Testis (tissue), 2 donors: ENCODE measurements at regions not wholly inside any gene's neighbourhood (a gene's known extent, or its start where the extent isn't known, plus 50 kb on each side); places are given as distances from the start of the nearest gene placed in this dataset.

ENCODE experiments used
- CTCF ChIP-seq, 3 experiments: fragments of 450-650 bp in 2 of 3; fragments of 200-600 bp in 1 of 3; sonication (generic) in 1 of 3; IDR thresholded peaks; one replicate each; pipeline ENCODE4 v1.5.1; 2016 to 2019; ENCODE audit warnings: antibody characterized with exemption in 3 of 3, mild to moderate bottlenecking in 2 of 3, moderate library complexity in 1 of 3
- POLR2A ChIP-seq: fragments of 450-650 bp; IDR thresholded peaks from one replicate; pipeline ENCODE4 v1.6.1; 2017; ENCODE audit warnings: antibody characterized with exemption, mild to moderate bottlenecking, moderate library complexity

- TF ChIP-seq CTCF (IDR thresholded peaks at IDR 0.05), result no peak
- TF ChIP-seq POLR2A, result no peak
Measured at GRCh38 chr6:113315879-113316278, 541.3 kb upstream of the MARCKS start.
